RWPE1 (cell line): ENCODE measurements at regions not wholly inside any gene's neighbourhood (a gene's known extent, or its start where the extent isn't known, plus 50 kb on each side); places are given as distances from the start of the nearest gene placed in this dataset.

Experiments used
- CTCF ChIA-PET: fragments of 350-600 bp; sonication (Branson Sonifier 250); formaldehyde crosslinking; extraction: SDS; loops from one replicate; lab custom pipeline; 2021; lab: Yijun Ruan, JAX
- POLR2A ChIA-PET: fragments of 400-600 bp; formaldehyde crosslinking; extraction: SDS; loops from one replicate; lab custom pipeline; 2020; ENCODE audit warnings: antibody characterized with exemption; ENCODE audit not compliant: low non-redundant PET; lab: Yijun Ruan, JAX
- DNase-seq: peaks from one replicate; pipeline ENCODE4 v3.0.0; 2012; ENCODE audit warnings: low spot score
- H3K27ac ChIP-seq: fragments of 450-650 bp; 2 replicates; pipeline ENCODE4 v1.5.1; 2017
- TF ChIP-seq, protein P1 (sequence below): fragments of 450-650 bp; conservative IDR thresholded peaks from 2 replicates; pipeline ENCODE4 v1.5.1; 2017; ENCODE audit warnings: low read depth, mild to moderate bottlenecking

DNA sequence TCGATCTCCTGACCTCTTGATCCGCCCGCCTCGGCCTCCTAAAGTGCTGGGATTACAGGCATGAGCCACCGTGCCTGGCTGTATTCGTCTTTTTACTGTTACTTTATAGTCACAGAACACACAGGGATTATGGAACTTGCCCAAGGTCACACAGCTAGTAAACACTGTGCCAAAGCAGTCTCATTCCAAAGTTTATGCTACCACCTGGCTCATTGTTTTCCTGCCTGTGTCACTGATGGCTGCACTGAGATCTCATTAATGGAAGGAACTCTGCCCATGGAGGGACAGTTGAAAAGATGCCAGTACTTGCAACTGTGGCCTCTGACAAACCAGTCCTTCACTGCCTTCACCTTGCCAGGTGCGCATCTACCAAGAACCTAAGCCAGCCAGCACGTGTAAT, 517.7 kb downstream of the BCOR start:
- no peak overlapping the region for H3K27ac ChIP-seq
- no peak for DNase-seq
- TF ChIP-seq, protein P1, sequence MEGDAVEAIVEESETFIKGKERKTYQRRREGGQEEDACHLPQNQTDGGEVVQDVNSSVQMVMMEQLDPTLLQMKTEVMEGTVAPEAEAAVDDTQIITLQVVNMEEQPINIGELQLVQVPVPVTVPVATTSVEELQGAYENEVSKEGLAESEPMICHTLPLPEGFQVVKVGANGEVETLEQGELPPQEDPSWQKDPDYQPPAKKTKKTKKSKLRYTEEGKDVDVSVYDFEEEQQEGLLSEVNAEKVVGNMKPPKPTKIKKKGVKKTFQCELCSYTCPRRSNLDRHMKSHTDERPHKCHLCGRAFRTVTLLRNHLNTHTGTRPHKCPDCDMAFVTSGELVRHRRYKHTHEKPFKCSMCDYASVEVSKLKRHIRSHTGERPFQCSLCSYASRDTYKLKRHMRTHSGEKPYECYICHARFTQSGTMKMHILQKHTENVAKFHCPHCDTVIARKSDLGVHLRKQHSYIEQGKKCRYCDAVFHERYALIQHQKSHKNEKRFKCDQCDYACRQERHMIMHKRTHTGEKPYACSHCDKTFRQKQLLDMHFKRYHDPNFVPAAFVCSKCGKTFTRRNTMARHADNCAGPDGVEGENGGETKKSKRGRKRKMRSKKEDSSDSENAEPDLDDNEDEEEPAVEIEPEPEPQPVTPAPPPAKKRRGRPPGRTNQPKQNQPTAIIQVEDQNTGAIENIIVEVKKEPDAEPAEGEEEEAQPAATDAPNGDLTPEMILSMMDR, result no peak
- POLR2A ChIA-PET, result no interaction called here
- CTCF ChIA-PET, result interaction anchor here (0.7 kb wide), 1 partner anchor 91 kb away, joined by 3 read pairs; no protein-coding TSS in a partner anchor

DNA sequence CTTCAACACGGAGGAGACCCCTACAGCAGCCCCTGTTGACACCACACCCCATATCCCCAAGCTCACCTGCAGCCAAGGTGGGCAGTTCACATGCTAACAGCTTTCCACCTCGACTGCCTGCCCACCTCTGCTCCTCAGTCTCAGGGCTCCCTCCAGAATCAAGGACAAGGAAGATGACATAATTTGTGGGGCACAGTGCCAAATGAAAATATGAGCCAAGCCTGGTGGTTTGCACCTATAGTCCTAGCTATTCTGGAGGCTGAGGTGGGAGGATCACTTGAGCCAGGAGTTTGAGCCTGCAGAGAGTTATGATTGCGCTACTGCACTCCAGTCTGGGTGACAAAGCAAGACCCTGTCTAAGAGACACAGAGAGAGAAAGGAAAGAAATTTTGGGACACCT, 516.3 kb downstream of the BCOR start:
- ChIA-PET POLR2A (no interaction called here), CTCF (no interaction called here)
- H3K27ac ChIP-seq, result no peak overlapping the region
- TF ChIP-seq, protein P1, result no peak
- DNase-seq, result no peak

GRCh38 chrX:39582091-39582490, 515.7 kb downstream of the BCOR start:
- POLR2A ChIA-PET, result no interaction called here
- peak; percentile 23 for DNase-seq
- CTCF ChIA-PET, result interaction anchor here (0.6 kb wide), 1 partner anchor 10 kb away, joined by 3 read pairs; no protein-coding TSS in a partner anchor
- H3K27ac ChIP-seq, result no peak overlapping the region
- TF ChIP-seq, protein P1, result no peak

DNA sequence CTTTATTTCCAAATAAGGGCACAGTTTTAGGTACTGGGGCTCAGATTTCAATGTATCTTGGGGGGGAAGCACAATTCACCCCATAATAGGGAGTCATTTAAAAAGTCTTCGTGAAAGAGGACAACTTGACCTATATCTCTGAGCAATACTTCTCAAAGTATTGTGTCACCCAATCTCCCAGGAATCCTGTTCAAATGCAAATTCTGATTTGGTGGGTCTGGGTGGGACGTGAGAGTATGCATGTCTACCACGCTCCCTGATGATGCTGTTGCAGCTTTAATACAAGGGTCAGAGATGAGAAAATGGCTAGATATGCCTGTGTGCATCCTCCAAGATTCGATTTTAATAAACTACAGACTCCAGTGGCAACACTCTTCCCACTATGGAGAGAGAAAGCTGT, 514.8 kb downstream of the BCOR start:
- H3K27ac ChIP-seq, result no peak overlapping the region
- no peak for DNase-seq
- TF ChIP-seq, protein P1, result no peak
- ChIA-PET CTCF (no interaction called here), POLR2A (no interaction called here)

DNA sequence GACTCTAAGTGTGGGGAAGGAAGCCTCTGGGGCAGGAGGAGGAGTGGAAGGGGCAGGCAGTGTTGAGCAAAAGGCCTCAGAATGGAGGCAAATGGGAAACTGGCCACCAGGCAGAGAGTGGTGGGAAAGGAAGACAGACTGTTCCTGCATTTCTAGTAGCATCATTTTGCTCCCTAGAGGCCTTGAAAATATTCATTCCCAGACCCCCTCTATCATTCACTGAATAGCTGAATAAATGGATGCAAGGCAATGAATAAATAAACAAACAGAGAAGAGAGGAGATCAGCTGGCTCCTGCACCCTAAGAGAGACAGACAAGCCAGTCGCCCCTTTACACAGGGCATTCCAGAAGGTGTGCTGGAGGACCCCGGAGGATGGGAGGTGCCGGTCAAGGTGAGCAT, 511.9 kb downstream of the BCOR start:
- no peak overlapping the region for H3K27ac ChIP-seq
- TF ChIP-seq, protein P1, result no peak
- DNase-seq, result no peak
- CTCF ChIA-PET, result no interaction called here
- POLR2A ChIA-PET, result no interaction called here

GRCh38 chrX:39586359-39586758, 511.4 kb downstream of the BCOR start:
- no peak for DNase-seq
- ChIA-PET CTCF (no interaction called here), POLR2A (no interaction called here)
- H3K27ac ChIP-seq, result no peak overlapping the region
- TF ChIP-seq, protein P1, result no peak

DNA sequence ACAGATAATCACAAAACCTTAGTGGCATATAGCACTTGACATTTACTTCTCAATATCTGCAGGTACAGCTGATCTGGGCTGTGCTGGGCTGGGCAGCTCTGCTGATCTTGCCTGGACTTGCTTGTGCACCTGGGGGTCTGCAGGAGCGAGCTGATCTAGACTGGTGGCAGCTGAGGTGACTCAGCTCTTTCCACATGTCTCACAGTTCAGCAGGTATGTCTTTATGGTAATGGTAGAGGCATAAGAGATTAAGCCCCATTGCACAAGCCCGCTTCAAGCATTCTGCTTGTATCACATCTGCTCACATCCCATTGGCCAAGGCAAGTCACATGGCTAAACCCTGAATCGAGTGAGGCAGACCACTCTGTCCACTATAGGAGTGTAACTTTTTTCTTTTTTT, 506.7 kb downstream of the BCOR start:
- TF ChIP-seq, protein P1, result no peak
- no peak overlapping the region for H3K27ac ChIP-seq
- ChIA-PET POLR2A (no interaction called here), CTCF (interaction anchor here (0.6 kb wide), 1 partner anchor 18 kb away, joined by 3 read pairs; no protein-coding TSS in a partner anchor)
- DNase-seq, result no peak
